22Rv1 (cell line): ENCODE measurements at regions not wholly inside any gene's neighbourhood (a gene's known extent, or its start where the extent isn't known, plus 50 kb on each side); places are given as distances from the start of the nearest gene placed in this dataset.

Source experiments
- CTCF ChIP-seq: fragments of 450-650 bp; IDR thresholded peaks from 2 replicates; pipeline ENCODE4 v1.5.1; 2017; ENCODE audit warnings: mild to moderate bottlenecking
- ZFX ChIP-seq: fragments of 450-650 bp; IDR thresholded peaks from 2 replicates; pipeline ENCODE4 v1.6.1; 2017; ENCODE audit warnings: antibody characterized with exemption, borderline replicate concordance

GRCh38 chr18:55857956-55858355 is 270.0 kb upstream of the TCF4 start:
- TF ChIP-seq CTCF (no peak), ZFX (no peak)
